ENCODE measurements at regions not wholly inside any gene's neighbourhood (a gene's known extent, or its start where the extent isn't known, plus 50 kb on each side); places are given as distances from the start of the nearest gene placed in this dataset.

- TF ChIP-seq, protein P1, sequence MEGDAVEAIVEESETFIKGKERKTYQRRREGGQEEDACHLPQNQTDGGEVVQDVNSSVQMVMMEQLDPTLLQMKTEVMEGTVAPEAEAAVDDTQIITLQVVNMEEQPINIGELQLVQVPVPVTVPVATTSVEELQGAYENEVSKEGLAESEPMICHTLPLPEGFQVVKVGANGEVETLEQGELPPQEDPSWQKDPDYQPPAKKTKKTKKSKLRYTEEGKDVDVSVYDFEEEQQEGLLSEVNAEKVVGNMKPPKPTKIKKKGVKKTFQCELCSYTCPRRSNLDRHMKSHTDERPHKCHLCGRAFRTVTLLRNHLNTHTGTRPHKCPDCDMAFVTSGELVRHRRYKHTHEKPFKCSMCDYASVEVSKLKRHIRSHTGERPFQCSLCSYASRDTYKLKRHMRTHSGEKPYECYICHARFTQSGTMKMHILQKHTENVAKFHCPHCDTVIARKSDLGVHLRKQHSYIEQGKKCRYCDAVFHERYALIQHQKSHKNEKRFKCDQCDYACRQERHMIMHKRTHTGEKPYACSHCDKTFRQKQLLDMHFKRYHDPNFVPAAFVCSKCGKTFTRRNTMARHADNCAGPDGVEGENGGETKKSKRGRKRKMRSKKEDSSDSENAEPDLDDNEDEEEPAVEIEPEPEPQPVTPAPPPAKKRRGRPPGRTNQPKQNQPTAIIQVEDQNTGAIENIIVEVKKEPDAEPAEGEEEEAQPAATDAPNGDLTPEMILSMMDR (IDR thresholded peaks at IDR 0.05; ENCODE audit: insufficient read depth, low read depth, low read length) = no peak
- no peak for TF ChIP-seq EZH2 (IDR thresholded peaks at IDR 0.05; ENCODE audit: insufficient read depth, low read length)
Observed at GRCh38 chr7:35749556-35749955, 51.3 kb upstream of the SEPTIN7 start.
